K562 (cell line): ENCODE measurements at regions not wholly inside any gene's neighbourhood (a gene's known extent, or its start where the extent isn't known, plus 50 kb on each side); places are given as distances from the start of the nearest gene placed in this dataset.
A peak's percentile ranks its signal among the peaks of the same experiment; 100 is the strongest.

Experiments used
- ATAC-seq: fragments of 200-7000 bp; cut with Tn5 transposase; 3 replicates; pipeline ENCODE4 v1.9.1; 2020; ENCODE audit warnings: moderate library complexity
- BruUV-seq: library from RNA; stranded (reverse); fragments of 400-500 nt; replicated peaks from 2 replicates; lab custom pipeline; 2021; lab: Mats Ljungman, UMichigan
- CTCF ChIA-PET: fragments of 300-600 bp; formaldehyde crosslinking; extraction: SDS; loops from one replicate; lab custom pipeline; 2021; ENCODE audit warnings: low intra/inter-chr PET ratio; lab: Yijun Ruan, JAX
- POLR2A ChIA-PET: fragments of 300-600, 350-650 bp; sonication (Branson Sonifier 250); formaldehyde crosslinking; extraction: SDS; loops from one replicate; lab custom pipeline; 2021; ENCODE audit warnings: antibody characterized with exemption, inconsistent platforms; lab: Yijun Ruan, JAX
- DNase-seq, 4 experiments: peaks; one replicate each; pipeline versions ENCODE4 v3.0.0 to v3.0.0-alpha.2; 2011 to 2018; ENCODE audit warnings: low spot score in 3 of 4, mixed read lengths in 3 of 4; ENCODE audit errors: extremely low read depth in 1 of 4
- FAIRE-seq: peaks from 2 replicates; lab custom pipeline; 2011; peaks lifted over from hg19 to GRCh38; lab: Jason Lieb, UNC
- H2AFZ ChIP-seq: 2 replicates; pipeline ENCODE4 v1.6.0; 2011; ENCODE audit warnings: low read depth, low read length, control low read depth, inconsistent platforms
- H3K27ac ChIP-seq: fragments of 200-600 bp; 3 replicates; pipeline ENCODE4 v1.8.0; 2011; ENCODE audit warnings: low read depth, mild to moderate bottlenecking, control low read depth, inconsistent platforms, low read length, moderate library complexity, mixed read lengths; ENCODE audit errors: extremely low read depth
- H3K27me3 ChIP-seq, 2 experiments: fragments of 300-600 bp in 1 of 2; 2 replicates in 1 of 2; 3 replicates in 1 of 2; pipeline versions ENCODE4 v1.6.0 to v1.8.0; 2011; ENCODE audit warnings: inconsistent platforms in 2 of 2, low read length in 2 of 2, mild to moderate bottlenecking in 1 of 2, mixed read lengths in 1 of 2, moderate library complexity in 1 of 2; ENCODE audit not compliant: control insufficient read depth in 2 of 2, insufficient read depth in 2 of 2
- H3K36me3 ChIP-seq: fragments of 300-600 bp; 3 replicates; pipeline ENCODE4 v1.8.0; 2011; ENCODE audit warnings: mild to moderate bottlenecking, low read length, inconsistent platforms; ENCODE audit not compliant: control insufficient read depth, insufficient read depth
- H3K4me1 ChIP-seq, 2 experiments: fragments of 200-600 bp in 1 of 2; replicated peaks in 1 of 2; 2 replicates in 1 of 2; 3 replicates in 1 of 2; pipeline versions ENCODE4 v1.5.1 to v1.8.0; 2011; ENCODE audit warnings: inconsistent platforms in 2 of 2, low read length in 2 of 2, mild to moderate bottlenecking in 1 of 2, mixed read lengths in 1 of 2, moderate library complexity in 1 of 2; ENCODE audit not compliant: control insufficient read depth in 2 of 2, insufficient read depth in 2 of 2
- H3K4me2 ChIP-seq: 2 replicates; pipeline ENCODE4 v1.6.1; 2011; ENCODE audit warnings: low read length, control low read depth, inconsistent platforms, mixed read lengths; ENCODE audit not compliant: insufficient read depth
- H3K4me3 ChIP-seq: fragments of 200-600 bp; sonication (generic), shearing (Covaris generic); 2 replicates; pipeline ENCODE4 v1.5.1; 2016; ENCODE audit warnings: control low read depth, inconsistent platforms
- H3K79me2 ChIP-seq: fragments of 200-600 bp; 3 replicates; pipeline ENCODE4 v1.8.0; 2011; ENCODE audit warnings: low read length, inconsistent platforms; ENCODE audit not compliant: control insufficient read depth, insufficient read depth
- H3K9ac ChIP-seq, 2 experiments: 2 replicates each; pipeline versions ENCODE4 v1.6.0 to v1.6.1; 2011; ENCODE audit warnings: low read depth in 2 of 2, low read length in 2 of 2, control low read depth in 1 of 2, inconsistent platforms in 1 of 2, mild to moderate bottlenecking in 1 of 2, mixed read lengths in 1 of 2; ENCODE audit not compliant: insufficient read depth in 1 of 2
- H3K9me1 ChIP-seq: one replicate; pipeline ENCODE4 v1.6.0; 2011; ENCODE audit warnings: inconsistent platforms, mild to moderate bottlenecking, low read length, moderate library complexity; ENCODE audit not compliant: control insufficient read depth, insufficient read depth
- H3K9me3 ChIP-seq: replicated peaks from 2 replicates; pipeline ENCODE4 v1.5.1; 2011; ENCODE audit warnings: low read depth, low read length, inconsistent platforms; ENCODE audit not compliant: control insufficient read depth, insufficient read depth
- H4K20me1 ChIP-seq: replicated peaks from 2 replicates; pipeline ENCODE4 v1.6.1; 2011; ENCODE audit warnings: low read length, inconsistent platforms, mixed read lengths; ENCODE audit not compliant: control insufficient read depth, insufficient read depth
- PCBP2 ChIP-seq: fragments of 200-400 bp; formaldehyde crosslinking; IDR thresholded peaks from 2 replicates; pipeline ENCODE4 v1.6.1; 2018; ENCODE audit warnings: low read length, low read depth, mild to moderate bottlenecking, moderate library complexity; ENCODE audit not compliant: poor library complexity, severe bottlenecking
- POLR2G ChIP-seq: fragments of 200-400 bp; formaldehyde crosslinking; IDR thresholded peaks from 2 replicates; pipeline ENCODE4 v1.6.1; 2017; ENCODE audit warnings: low read depth, mild to moderate bottlenecking, antibody characterized with exemption, low read length, moderate library complexity
- ZNF584 ChIP-seq: fragments of 200-800 bp; sonication (Bioruptor generic); IDR thresholded peaks from 2 replicates; pipeline ENCODE4 v1.6.1; 2016; ENCODE audit warnings: low read depth, mild to moderate bottlenecking, missing genetic modification characterization, missing compliant biosample characterization
- WGBS: fragments of 100-300 bp; shearing (Covaris generic); methylation state at CpG from one replicate; pipeline ENCODE4 v1.1.6; 2016; ENCODE audit warnings: low coverage, mixed read lengths; ENCODE audit not compliant: insufficient coverage; ENCODE audit errors: missing lambda C conversion rate; 5-methylcytosine and 5-hydroxymethylcytosine counted together
- in situ Hi-C: fragments of 300-500 bp; cut with MboI; formaldehyde crosslinking; loops from 4 replicates; pipeline ENCODE4 v1.15.0; 2018; ENCODE audit warnings: inconsistent platforms, mixed read lengths
- intact Hi-C: fragments of 100-400 bp; cut with micrococcal nuclease; formaldehyde crosslinking; loops from 2 replicates; pipeline ENCODE4 v1.14.2; 2022
- TF ChIP-seq, protein P1 (sequence below): fragments of 200-800 bp; sonication (Bioruptor generic); IDR thresholded peaks from 2 replicates; pipeline ENCODE4 v1.6.1; 2017; ENCODE audit warnings: missing genetic modification characterization, missing compliant biosample characterization

DNA sequence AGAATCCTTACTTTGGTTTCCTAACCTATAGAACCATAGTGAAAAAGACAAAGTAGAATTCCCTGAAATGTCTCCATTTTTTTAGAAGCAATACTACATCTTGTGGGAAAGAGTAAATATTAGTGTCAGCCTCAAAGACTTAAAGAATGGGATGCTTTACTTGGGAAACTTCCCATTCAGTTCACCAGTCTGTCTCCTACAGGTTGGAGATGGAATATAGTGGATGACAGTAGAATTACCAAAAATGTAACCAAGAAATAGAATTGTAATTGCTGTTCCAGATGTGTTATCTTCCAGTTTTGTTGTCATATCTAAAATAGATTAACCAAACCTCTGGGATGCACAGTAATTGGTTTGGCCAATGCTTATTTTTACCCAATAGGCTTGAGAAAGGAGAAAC is 338.6 kb upstream of the GRID2 start (continued):
- TF ChIP-seq, protein P1, sequence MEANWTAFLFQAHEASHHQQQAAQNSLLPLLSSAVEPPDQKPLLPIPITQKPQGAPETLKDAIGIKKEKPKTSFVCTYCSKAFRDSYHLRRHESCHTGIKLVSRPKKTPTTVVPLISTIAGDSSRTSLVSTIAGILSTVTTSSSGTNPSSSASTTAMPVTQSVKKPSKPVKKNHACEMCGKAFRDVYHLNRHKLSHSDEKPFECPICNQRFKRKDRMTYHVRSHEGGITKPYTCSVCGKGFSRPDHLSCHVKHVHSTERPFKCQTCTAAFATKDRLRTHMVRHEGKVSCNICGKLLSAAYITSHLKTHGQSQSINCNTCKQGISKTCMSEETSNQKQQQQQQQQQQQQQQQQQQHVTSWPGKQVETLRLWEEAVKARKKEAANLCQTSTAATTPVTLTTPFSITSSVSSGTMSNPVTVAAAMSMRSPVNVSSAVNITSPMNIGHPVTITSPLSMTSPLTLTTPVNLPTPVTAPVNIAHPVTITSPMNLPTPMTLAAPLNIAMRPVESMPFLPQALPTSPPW (CRISPR knock-in tag), result no peak
- TF ChIP-seq POLR2G, result no peak

DNA sequence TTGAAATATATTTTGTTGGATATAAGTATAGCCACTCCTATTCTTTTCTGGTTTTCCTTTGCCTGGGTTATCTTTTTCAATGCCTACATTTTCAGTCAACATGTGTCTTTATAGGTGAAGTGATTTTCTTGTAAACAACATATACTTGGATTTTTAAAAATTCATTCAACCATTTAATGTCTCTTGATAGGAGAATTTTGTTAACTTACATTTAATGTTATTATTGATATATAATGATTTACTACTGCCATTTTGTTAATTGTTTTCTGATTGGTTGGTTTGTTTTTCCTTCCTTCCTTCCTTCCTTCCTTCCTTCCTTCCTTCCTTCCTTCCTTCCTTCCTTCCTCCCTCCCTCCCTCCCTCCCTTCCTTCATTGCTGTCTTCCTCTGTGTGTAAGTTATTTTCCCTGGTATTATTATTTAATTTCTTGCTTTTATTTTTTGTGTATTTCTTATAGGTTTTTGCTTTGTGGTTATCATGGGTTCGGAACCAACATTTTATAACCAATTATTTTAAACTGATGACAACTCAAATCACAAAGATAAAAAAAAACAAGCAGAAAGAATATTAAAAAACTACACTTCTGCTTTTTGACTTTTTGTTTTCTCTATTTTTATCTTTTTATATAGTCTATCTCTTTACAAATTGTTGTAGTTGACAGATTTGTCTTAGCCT is 330.1 kb upstream of the GRID2 start:
- ATAC-seq (no peak), FAIRE-seq (no peak), DNase-seq (no peak)
- Histone ChIP-seq H3K27ac (no peak overlapping the region), H3K4me1 (no peaks in the 10 kb centered on the region), H3K79me2 (no peaks in the 10 kb centered on the region), H3K9me3 (no peaks in the 10 kb centered on the region), H2AFZ (no peak overlapping the region), H3K9ac (no peak overlapping the region), H4K20me1 (no peaks in the 10 kb centered on the region), H3K4me2 (no peak overlapping the region), H3K27me3 (no peaks in the 10 kb centered on the region), H3K9me1 (no peaks in the 10 kb centered on the region), H3K4me3 (no peak overlapping the region), H3K36me3 (no peaks in the 10 kb centered on the region)
- WGBS, result 0% methylated on average over 1 of the region's 1 CpG
- TF ChIP-seq PCBP2 (peak; percentile 54), ZNF584 (CRISPR knock-in tag) (no peak)
- in situ Hi-C loops, result no loop called here
- CTCF ChIA-PET, result no interaction called here
- intact Hi-C loops, result no loop called here
- no TSS peak for BruUV-seq
- POLR2A ChIA-PET, result no interaction called here
